Smooth muscle cell (in vitro differentiated cells): ENCODE measurements at regions not wholly inside any gene's neighbourhood (a gene's known extent, or its start where the extent isn't known, plus 50 kb on each side); places are given as distances from the start of the nearest gene placed in this dataset.

Experiments
- DNase-seq: peaks from one replicate; lab custom pipeline; 2025; ENCODE audit not compliant: unreplicated experiment; lab: John Stamatoyannopoulos, UW
- H2AFZ ChIP-seq: fragments of 200-600 bp; sonication (generic); 2 replicates; pipeline ENCODE4 v1.6.0; 2016; ENCODE audit warnings: antibody characterized with exemption, low read depth, mild to moderate bottlenecking
- H3F3A ChIP-seq: fragments of 200-600 bp; sonication (generic); 2 replicates; pipeline ENCODE4 v1.6.0; 2017; ENCODE audit warnings: antibody characterized with exemption, low read depth
- H3K27ac ChIP-seq: fragments of 200-600 bp; sonication (generic); 2 replicates; pipeline ENCODE4 v1.5.1; 2016; ENCODE audit warnings: low read depth, mild to moderate bottlenecking
- H3K27me3 ChIP-seq: fragments of 200-600 bp; sonication (generic); 2 replicates; pipeline ENCODE4 v1.6.1; 2016; ENCODE audit warnings: low read depth, mild to moderate bottlenecking
- H3K36me3 ChIP-seq: fragments of 200-600 bp; sonication (generic); 2 replicates; pipeline ENCODE4 v1.5.1; 2016; ENCODE audit warnings: low read depth
- H3K4me1 ChIP-seq: fragments of 200-600 bp; sonication (generic); 2 replicates; pipeline ENCODE4 v1.5.1; 2016; ENCODE audit warnings: low read depth
- H3K4me2 ChIP-seq: fragments of 200-600 bp; sonication (generic); 2 replicates; pipeline ENCODE4 v1.6.0; 2016; ENCODE audit warnings: mild to moderate bottlenecking
- H3K4me3 ChIP-seq: fragments of 200-600 bp; sonication (generic); 2 replicates; pipeline ENCODE4 v1.5.1; 2016; ENCODE audit warnings: mild to moderate bottlenecking
- H3K79me2 ChIP-seq: fragments of 200-600 bp; sonication (generic); 2 replicates; pipeline ENCODE4 v1.6.0; 2016; ENCODE audit warnings: low read depth, mild to moderate bottlenecking
- H3K9ac ChIP-seq: fragments of 200-600 bp; sonication (generic); 2 replicates; pipeline ENCODE4 v1.6.0; 2016; ENCODE audit warnings: low read depth
- H3K9me3 ChIP-seq: fragments of 200-600 bp; sonication (generic); replicated peaks from 2 replicates; pipeline ENCODE4 v1.5.1; 2016; ENCODE audit warnings: low read depth
- H4K20me1 ChIP-seq: fragments of 200-600 bp; sonication (generic); 2 replicates; pipeline ENCODE4 v1.6.0; 2016; ENCODE audit warnings: low read depth
- CTCF ChIP-seq: fragments of 200-600 bp; sonication (generic); IDR thresholded peaks from 2 replicates; pipeline ENCODE4 v1.5.1; 2017; ENCODE audit warnings: borderline replicate concordance, mild to moderate bottlenecking, antibody characterized with exemption; ENCODE audit not compliant: insufficient read depth, poor library complexity, severe bottlenecking
- WGBS: methylation state at CpG from one replicate; pipeline ENCODE4 v1.1.7; 2016; ENCODE audit warnings: low lambda C conversion rate; 5-methylcytosine and 5-hydroxymethylcytosine counted together

- Histone ChIP-seq H3F3A (no peaks in the 10 kb centered on the region), H3K9me3 (no peaks in the 10 kb centered on the region), H3K4me1 (no peaks in the 10 kb centered on the region), H3K4me2 (no peak overlapping the region), H3K36me3 (no peaks in the 10 kb centered on the region), H3K4me3 (no peak overlapping the region), H3K79me2 (no peaks in the 10 kb centered on the region), H4K20me1 (no peaks in the 10 kb centered on the region), H3K27ac (no peak overlapping the region), H2AFZ (no peak overlapping the region), H3K27me3 (no peaks in the 10 kb centered on the region), H3K9ac (no peak overlapping the region)
- TF ChIP-seq CTCF = no peak
- WGBS = 58% methylated on average over 7 of the region's 7 CpGs
- DNase-seq = no peak
Measured at GRCh38 chr14:84208451-84208850, 1321.5 kb upstream of the FLRT2 start.

GRCh38 chr14:84209031-84209430 is 1320.9 kb upstream of the FLRT2 start:
- H3K9me3 ChIP-seq = no peaks in the 10 kb centered on the region
- no peaks in the 10 kb centered on the region for H3K36me3 ChIP-seq
- H3K27ac ChIP-seq = no peak overlapping the region
- no peaks in the 10 kb centered on the region for H3K27me3 ChIP-seq
- H3K9ac ChIP-seq = no peak overlapping the region
- DNase-seq = no peak
- 72% methylated on average over 1 of the region's 1 CpG for WGBS
- no peaks in the 10 kb centered on the region for H3K4me1 ChIP-seq
- no peak overlapping the region for H3K4me2 ChIP-seq
- no peak overlapping the region for H3K4me3 ChIP-seq
- TF ChIP-seq CTCF = no peak
- H3K79me2 ChIP-seq = no peaks in the 10 kb centered on the region
- H4K20me1 ChIP-seq = no peaks in the 10 kb centered on the region
- no peak overlapping the region for H2AFZ ChIP-seq
- H3F3A ChIP-seq = no peaks in the 10 kb centered on the region

- no peak overlapping the region for H3K4me3 ChIP-seq
- H3K79me2 ChIP-seq = no peaks in the 10 kb centered on the region
- WGBS = 100% methylated on average over 1 of the region's 1 CpG
- H3F3A ChIP-seq = no peaks in the 10 kb centered on the region
- H3K9ac ChIP-seq = no peak overlapping the region
- no peaks in the 10 kb centered on the region for H3K27me3 ChIP-seq
- TF ChIP-seq CTCF = no peak
- no peaks in the 10 kb centered on the region for H4K20me1 ChIP-seq
- no peak for DNase-seq
- no peak overlapping the region for H2AFZ ChIP-seq
- H3K36me3 ChIP-seq = no peaks in the 10 kb centered on the region
- H3K9me3 ChIP-seq = no peaks in the 10 kb centered on the region
- no peak overlapping the region for H3K4me2 ChIP-seq
- H3K4me1 ChIP-seq = no peaks in the 10 kb centered on the region
- no peak overlapping the region for H3K27ac ChIP-seq
Measured at GRCh38 chr14:84217066-84217465, 1312.9 kb upstream of the FLRT2 start.

GRCh38 chr14:84225268-84225667 is 1304.7 kb upstream of the FLRT2 start:
- Histone ChIP-seq H3K4me2 (no peak overlapping the region), H3K27me3 (no peaks in the 10 kb centered on the region), H3K27ac (no peak overlapping the region), H3K9ac (no peak overlapping the region), H3K36me3 (no peaks in the 10 kb centered on the region), H3K9me3 (no peaks in the 10 kb centered on the region), H3K4me3 (no peak overlapping the region), H3K4me1 (no peaks in the 10 kb centered on the region), H3F3A (no peaks in the 10 kb centered on the region), H4K20me1 (no peaks in the 10 kb centered on the region), H3K79me2 (no peaks in the 10 kb centered on the region), H2AFZ (no peak overlapping the region)
- 95% methylated on average over 1 of the region's 1 CpG for WGBS
- TF ChIP-seq CTCF = no peak
- DNase-seq = no peak
